Superior temporal gyrus (tissue), 1 donor: ENCODE measurements at regions not wholly inside any gene's neighbourhood (a gene's known extent, or its start where the extent isn't known, plus 50 kb on each side); places are given as distances from the start of the nearest gene placed in this dataset.
"Not testable (repeated sequence)": the region's sequence is repeated elsewhere in the genome, so short reads cannot be mapped to it uniquely, and the experiment has no call there.

Experiments used
- DNase-seq: peaks from one replicate; pipeline ENCODE4 v3.0.0-alpha.2; 2016; ENCODE audit errors: extremely low spot score

DNA sequence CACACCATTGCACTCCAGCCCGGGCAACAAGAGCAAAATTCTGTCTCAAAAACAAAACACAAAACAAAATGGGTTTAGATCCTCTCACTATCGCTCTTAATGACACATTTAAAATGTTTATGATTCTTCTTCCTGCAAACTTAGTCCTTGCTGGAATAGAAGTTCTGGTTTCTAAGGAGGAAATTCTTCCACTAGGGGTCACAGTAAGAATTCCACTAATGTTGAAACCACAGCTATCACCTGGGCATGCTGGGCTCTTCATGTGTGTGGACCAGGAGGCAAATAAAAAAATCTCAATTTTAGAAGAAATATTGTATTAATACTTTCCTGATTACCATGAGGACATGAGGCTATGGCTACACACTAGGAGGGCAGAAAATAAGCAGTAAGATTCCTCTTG is 915.8 kb downstream of the TYW1 start:
- DNase-seq = no peak

- peak; percentile 52 for DNase-seq
Measured at GRCh38 chr7:67913604-67914003, 917.0 kb downstream of the TYW1 start.

GRCh38 chr7:67916111-67916510 is 919.5 kb downstream of the TYW1 start:
- not testable (repeated sequence) for DNase-seq

GRCh38 chr7:67916571-67917436 is 920.2 kb downstream of the TYW1 start:
- peak; percentile 28 for DNase-seq

- DNase-seq = no peak
Measured at GRCh38 chr7:67917437-67917755, 920.8 kb downstream of the TYW1 start.

- no peak for DNase-seq
Measured at GRCh38 chr7:67918158-67918557, 921.5 kb downstream of the TYW1 start.

GRCh38 chr7:67923286-67923685 is 926.7 kb downstream of the TYW1 start:
- peak; percentile 9 for DNase-seq

DNA sequence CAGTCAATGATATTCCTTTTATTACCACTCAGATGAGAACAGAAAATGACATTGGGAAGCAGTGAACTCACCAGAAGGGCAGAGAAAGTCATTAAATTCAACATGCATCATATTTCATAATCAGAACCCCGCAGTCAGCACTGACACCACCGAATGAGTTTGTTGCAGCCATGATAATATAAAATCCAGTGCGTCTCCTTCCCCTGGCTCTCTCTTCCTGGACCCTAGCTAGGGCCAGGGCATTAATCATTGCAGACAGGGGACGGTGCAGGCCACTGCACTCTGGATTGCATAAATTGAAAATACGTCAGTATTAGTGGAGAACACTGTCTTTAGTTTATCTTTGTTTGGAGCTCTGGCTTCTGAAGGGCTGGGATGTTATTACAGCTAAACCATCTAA is 931.5 kb downstream of the TYW1 start:
- no peak for DNase-seq

- not testable (repeated sequence) for DNase-seq
Measured at GRCh38 chr7:67936447-67936846, 939.8 kb downstream of the TYW1 start.

GRCh38 chr7:67940400-67940799 is 943.8 kb downstream of the TYW1 start:
- no peak for DNase-seq

GRCh38 chr7:67947191-67947590 is 950.6 kb downstream of the TYW1 start:
- DNase-seq = no peak

GRCh38 chr7:67947646-67948045 is 951.0 kb downstream of the TYW1 start:
- no peak for DNase-seq

- no peak for DNase-seq
Measured at GRCh38 chr7:67950321-67951083, 953.9 kb downstream of the TYW1 start.

DNA sequence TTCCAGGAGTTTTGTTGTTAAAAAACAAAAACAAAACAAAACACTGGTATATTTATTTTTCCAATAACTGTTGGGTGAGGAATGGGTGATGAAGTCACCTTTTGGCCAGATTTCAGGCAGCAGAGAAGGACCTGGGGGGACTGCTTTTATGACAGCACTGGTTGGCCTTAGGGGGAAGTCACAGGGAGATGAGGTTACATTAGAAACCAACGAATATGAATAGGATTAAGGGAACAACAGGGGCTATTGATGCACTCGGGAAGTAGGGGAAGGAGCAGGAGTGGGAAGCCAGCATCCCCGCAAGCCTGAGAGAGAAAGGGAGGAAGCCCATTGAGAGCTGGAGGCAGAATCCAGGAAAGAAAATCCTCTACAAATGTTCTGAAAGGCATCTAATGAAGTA is 958.4 kb downstream of the TYW1 start:
- DNase-seq = no peak

- no peak for DNase-seq
Measured at GRCh38 chr7:67962863-67963262, 966.2 kb downstream of the TYW1 start.

DNA sequence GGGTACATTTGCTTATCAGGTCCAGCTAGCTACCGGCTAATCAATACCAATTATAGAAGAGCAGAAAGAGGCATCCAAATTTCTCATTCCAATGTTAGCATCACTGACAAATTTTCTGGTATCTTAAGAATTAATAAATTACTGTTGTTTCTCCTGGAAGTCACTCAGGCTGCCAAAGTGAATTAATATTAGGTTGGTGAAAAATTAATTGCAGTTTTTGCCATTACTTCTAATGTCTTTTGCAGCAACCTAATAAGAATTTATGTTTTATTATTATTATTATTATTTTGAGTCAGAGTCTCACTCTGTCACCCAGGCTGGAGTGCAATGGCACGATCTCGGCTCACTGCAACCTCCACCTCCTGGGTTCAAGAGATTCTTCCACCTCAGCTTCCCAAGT is 979.9 kb downstream of the TYW1 start:
- DNase-seq = no peak

DNA sequence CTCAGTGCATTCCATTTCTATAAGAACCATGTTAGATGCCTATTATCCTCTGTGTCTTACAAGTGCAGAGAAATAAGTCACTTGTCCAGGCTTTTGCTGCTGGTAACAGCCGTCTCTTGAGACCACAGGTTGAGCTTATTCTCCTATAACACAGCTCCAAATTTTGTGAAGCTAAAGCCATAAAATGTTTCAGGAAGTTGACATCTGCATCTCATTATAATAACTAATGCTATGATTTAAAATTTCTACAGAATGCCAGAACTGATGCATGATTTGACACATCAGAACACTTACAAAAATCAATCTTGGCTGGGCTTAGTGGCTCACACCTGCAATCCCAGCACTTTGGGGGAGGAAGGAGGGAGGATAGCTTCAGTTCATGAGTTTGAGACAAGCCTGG is 986.9 kb downstream of the TYW1 start:
- DNase-seq = no peak

GRCh38 chr7:67984326-67984725 is 987.7 kb downstream of the TYW1 start:
- no peak for DNase-seq

DNA sequence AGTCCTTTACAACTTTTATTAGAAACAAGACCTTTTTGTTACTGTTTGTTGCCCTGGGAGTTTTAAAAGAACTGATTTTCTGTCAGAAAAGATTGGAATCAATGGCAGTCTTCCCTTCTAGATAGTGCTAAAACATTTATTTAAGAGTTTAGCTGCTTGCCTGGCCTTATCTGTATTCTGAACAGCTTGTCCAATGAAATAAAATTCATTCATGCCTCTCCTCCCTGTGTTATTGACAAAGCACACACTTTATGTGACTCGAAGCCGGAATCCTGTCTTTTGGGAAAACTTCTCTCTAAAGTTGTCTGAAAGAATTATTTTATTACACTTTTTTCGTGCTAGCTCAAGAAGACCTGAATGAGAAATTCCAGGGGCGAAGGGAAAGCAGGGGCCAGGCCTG is 992.5 kb downstream of the TYW1 start:
- DNase-seq = no peak

GRCh38 chr7:67990003-67990402 is 993.4 kb downstream of the TYW1 start:
- no peak for DNase-seq

DNA sequence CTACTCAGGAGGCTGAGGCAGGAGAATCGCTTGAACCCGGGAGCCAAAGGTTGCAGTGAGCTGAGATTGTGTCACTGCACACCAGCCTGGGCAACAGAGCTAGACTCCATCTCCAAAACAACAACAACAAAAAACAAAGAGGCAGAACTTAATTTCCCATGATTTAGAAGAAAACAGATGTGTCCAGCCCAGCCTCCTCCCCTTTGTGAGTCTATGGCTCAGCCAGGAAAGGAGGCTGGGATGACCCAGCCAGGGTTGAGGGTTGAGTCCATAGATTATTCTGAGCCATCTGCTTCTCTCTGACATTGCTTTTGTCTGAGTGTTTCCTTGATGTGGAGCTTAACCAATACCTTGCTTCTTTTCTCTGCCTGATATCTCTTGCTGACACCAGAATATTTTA is 994.1 kb downstream of the TYW1 start:
- DNase-seq = no peak

DNA sequence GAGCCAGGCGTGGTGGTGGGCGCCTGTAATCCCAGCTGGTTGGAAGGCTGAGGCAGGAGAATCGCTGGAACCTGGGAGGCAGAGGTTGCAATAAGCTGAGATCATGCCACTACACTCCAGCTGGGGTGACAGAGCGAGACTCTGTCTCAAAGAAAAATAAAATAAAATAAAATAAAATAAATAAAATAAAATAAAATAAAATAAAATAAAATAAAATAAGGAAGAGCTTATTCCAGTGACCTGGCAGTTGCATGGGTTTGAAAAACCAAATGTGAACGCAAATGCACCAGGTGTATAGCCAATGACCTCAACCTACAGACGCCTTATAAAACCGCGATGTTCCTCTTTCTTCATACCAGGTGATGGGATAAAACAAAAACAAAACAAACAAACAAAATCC is 995.7 kb downstream of the TYW1 start:
- no peak for DNase-seq

DNA sequence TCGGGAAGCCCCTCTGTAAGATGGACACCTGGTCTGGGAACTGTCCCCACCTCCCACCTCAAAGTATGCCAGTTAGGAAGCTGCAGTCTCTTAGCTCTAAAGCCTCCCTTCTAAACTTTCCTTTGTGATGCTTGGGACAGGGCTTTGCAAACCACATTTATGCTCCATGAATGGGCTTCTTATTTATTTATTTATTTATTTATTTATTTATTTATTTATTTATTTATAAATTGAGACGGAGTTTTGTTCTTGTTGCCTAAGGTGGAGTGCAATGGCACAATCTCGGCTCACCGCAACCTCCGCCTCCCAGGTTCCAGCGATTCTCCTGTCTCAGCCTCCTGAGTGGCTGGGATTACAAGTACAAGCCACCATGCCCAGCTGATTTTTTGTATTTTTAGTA is 1009.4 kb downstream of the TYW1 start:
- no peak for DNase-seq
